ENCODE measurements at regions not wholly inside any gene's neighbourhood (a gene's known extent, or its start where the extent isn't known, plus 50 kb on each side); places are given as distances from the start of the nearest gene placed in this dataset.

DNA sequence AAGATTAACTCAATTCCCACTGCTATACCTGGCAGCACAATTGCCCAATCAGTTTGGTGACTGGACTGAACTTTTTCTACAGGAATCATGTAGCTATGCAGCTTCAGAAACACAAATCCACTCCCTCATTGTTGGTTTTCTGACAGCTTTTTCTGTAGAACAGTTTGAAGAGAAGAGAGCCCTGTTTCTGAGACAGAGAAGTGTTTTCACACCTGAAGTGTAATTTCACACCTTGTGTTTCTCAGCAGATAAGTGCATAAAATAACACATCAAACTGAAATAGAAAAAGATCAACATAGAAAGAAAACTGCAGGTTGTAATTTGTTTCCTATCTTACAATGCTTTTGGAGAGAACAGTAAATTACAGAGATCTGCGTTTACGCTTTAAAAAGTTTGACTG lies 335.6 kb downstream of the SNAPC1 start:
- no peak for TF ChIP-seq POLR2A (IDR thresholded peaks at IDR 0.05)
- no peak for TF ChIP-seq CTCF (IDR thresholded peaks at IDR 0.05)

Measured in body of pancreas (tissue), 4 donors.